ENCODE measurements at regions not wholly inside any gene's neighbourhood (a gene's known extent, or its start where the extent isn't known, plus 50 kb on each side); places are given as distances from the start of the nearest gene placed in this dataset.

DNA sequence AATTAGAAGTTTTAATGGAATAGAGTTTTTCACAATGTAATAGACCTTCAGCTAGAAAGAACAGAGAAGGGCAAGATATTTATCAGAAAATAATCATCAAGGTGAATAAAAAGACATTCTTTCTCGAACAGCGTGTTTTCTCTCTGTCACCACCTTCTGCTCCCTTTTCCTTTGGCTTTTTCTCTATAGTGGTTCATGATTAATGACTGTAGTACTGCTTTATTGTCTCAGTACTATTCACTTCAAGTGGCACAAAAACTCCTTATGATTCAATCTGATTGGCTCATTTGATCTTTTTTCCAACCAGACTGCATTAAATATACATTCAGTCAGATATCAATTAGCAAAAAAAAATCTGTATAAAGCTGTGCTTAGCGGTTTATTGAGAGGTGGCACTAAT is 516.0 kb downstream of the OTOL1 start:
- no peaks in the 10 kb centered on the region for H3K36me3 ChIP-seq

DNA sequence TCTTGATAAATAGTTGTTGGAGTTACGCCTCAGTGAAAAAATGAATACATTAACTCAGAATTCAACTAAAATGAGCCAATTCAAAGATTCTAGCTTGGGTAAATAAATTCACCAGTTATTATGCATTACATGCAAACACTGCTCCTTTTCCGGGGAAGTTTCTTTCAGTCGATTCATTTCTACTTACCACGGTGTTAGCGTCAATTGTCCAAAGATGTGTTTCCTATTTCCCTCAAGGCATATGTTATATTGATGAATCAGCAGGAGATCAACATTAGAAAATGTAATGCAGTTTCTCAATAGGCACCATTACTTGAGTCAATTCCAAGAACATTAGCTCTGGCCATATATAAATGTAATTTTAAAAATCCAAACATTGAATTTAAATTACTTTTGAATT is 517.7 kb downstream of the OTOL1 start:
- H3K9me3 ChIP-seq: no peaks in the 10 kb centered on the region
- no peak for DNase-seq

More for the DNA sequence above, 516.0 kb downstream of the OTOL1 start:
- TF ChIP-seq, protein P1, sequence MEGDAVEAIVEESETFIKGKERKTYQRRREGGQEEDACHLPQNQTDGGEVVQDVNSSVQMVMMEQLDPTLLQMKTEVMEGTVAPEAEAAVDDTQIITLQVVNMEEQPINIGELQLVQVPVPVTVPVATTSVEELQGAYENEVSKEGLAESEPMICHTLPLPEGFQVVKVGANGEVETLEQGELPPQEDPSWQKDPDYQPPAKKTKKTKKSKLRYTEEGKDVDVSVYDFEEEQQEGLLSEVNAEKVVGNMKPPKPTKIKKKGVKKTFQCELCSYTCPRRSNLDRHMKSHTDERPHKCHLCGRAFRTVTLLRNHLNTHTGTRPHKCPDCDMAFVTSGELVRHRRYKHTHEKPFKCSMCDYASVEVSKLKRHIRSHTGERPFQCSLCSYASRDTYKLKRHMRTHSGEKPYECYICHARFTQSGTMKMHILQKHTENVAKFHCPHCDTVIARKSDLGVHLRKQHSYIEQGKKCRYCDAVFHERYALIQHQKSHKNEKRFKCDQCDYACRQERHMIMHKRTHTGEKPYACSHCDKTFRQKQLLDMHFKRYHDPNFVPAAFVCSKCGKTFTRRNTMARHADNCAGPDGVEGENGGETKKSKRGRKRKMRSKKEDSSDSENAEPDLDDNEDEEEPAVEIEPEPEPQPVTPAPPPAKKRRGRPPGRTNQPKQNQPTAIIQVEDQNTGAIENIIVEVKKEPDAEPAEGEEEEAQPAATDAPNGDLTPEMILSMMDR (IDR thresholded peaks at IDR 0.05): no peak
- intact Hi-C loops (cut with DNase I; ENCODE audit: low total_unique reads): no loop called here
- no peak overlapping the region for H3K4me3 ChIP-seq
- H3K9me3 ChIP-seq: no peaks in the 10 kb centered on the region
- no peak for DNase-seq
- no peak overlapping the region for H3K27ac ChIP-seq
- no peaks in the 10 kb centered on the region for H3K27me3 ChIP-seq
- no peaks in the 10 kb centered on the region for H3K4me1 ChIP-seq

DNA sequence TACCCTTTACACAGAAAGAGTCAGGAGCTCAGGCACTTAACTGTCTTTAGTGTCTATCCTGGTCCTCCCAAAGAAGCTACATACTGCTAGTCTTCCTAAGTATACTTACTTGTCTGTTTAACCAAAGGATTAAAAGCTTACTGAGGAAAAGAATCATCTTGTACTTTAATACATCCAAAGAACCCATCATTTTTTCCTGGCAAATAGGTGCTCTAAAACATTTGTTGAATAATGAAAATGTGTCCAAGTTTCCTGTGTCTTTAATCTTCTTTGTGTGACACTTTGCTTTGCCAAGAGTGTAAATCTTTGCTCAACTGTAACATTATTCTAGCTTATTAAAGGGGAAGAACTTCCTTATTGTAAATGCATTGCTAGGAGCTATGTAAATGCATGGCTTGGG is 519.2 kb downstream of the OTOL1 start:
- intact Hi-C loops (cut with DNase I; ENCODE audit: low total_unique reads): no loop called here
- H3K4me3 ChIP-seq: no peak overlapping the region
- H3K4me1 ChIP-seq: no peaks in the 10 kb centered on the region
- H3K27me3 ChIP-seq: no peaks in the 10 kb centered on the region
- no peak overlapping the region for H3K27ac ChIP-seq
- DNase-seq: no peak
- H3K36me3 ChIP-seq: no peaks in the 10 kb centered on the region
- TF ChIP-seq, protein P1 (IDR thresholded peaks at IDR 0.05): no peak
- H3K9me3 ChIP-seq: no peaks in the 10 kb centered on the region

More for the DNA sequence above, 517.7 kb downstream of the OTOL1 start:
- Histone ChIP-seq H3K27ac (no peak overlapping the region), H3K4me3 (no peak overlapping the region), H3K27me3 (no peaks in the 10 kb centered on the region), H3K4me1 (no peaks in the 10 kb centered on the region), H3K36me3 (no peaks in the 10 kb centered on the region)
- TF ChIP-seq, protein P1 (IDR thresholded peaks at IDR 0.05): no peak
- intact Hi-C loops (cut with DNase I; ENCODE audit: low total_unique reads): no loop called here

DNA sequence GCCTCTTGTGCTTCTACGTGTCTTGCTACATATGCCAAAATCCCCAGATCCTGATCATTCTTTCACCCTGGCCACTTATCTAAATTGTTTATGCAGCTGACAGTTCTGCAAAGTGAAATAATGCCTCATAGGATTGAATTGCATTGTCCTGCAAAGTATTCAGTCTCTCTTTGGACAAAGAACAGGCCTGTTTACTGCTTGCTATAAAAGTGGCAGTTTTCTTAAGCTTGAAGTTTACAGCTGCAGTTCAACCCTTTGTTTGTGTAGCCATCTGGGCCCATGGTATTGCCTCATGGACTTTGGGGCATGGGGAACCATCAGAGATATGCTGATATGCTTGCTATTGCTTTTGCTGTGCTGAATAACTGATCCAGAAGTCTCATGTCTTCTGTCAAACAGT is 523.2 kb downstream of the OTOL1 start:
- intact Hi-C loops (cut with DNase I; ENCODE audit: low total_unique reads): no loop called here
- DNase-seq: no peak
- H3K36me3 ChIP-seq: no peaks in the 10 kb centered on the region
- no peak overlapping the region for H3K27ac ChIP-seq
- no peaks in the 10 kb centered on the region for H3K27me3 ChIP-seq
- H3K4me3 ChIP-seq: no peak overlapping the region
- no peaks in the 10 kb centered on the region for H3K9me3 ChIP-seq
- no peaks in the 10 kb centered on the region for H3K4me1 ChIP-seq
- TF ChIP-seq, protein P1 (IDR thresholded peaks at IDR 0.05): no peak

DNA sequence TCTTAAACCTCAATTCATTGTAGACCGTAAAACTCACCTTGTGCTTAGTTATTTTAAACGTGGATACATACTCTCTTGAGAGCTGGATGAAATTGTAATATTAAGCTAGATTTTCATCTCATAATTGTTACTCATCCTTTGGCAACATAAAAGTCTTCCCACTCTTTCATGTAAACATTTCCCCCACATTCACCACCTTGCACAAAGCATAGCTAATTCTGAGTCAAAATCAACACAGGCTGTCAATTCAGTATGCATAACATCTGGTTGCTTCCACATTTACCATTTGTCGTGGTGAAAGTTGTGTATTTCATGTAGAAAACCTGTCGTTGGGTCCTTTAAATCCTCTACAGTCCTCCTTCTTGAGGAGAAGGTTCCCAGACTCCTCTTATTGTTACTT is 524.6 kb downstream of the OTOL1 start:
- Histone ChIP-seq H3K36me3 (no peaks in the 10 kb centered on the region), H3K27me3 (no peaks in the 10 kb centered on the region), H3K27ac (no peak overlapping the region), H3K4me1 (no peaks in the 10 kb centered on the region), H3K9me3 (no peaks in the 10 kb centered on the region), H3K4me3 (no peak overlapping the region)
- intact Hi-C loops (cut with DNase I; ENCODE audit: low total_unique reads): no loop called here
- no peak for DNase-seq
- TF ChIP-seq, protein P1 (IDR thresholded peaks at IDR 0.05): no peak

DNA sequence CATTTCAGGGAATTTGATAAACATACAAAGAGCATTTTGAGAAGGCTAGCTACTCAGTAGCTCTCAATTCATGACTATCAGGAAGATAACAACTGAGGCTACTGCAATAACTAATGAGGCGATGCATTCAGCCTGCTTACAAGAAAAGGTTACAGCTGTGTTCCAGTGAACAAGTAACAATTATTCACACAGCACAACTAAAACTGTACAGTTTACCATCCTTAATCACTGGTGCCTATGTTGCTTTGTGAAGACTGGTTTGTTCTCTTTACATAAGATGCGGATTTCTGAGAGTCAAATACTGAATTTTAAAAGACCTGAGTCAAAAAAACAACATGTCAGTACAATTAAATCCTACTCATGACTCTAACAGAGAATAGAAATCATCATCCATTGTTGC is 526.3 kb downstream of the OTOL1 start:
- Histone ChIP-seq H3K9me3 (no peaks in the 10 kb centered on the region), H3K27ac (no peak overlapping the region), H3K27me3 (no peaks in the 10 kb centered on the region), H3K4me3 (no peak overlapping the region), H3K4me1 (no peaks in the 10 kb centered on the region), H3K36me3 (no peaks in the 10 kb centered on the region)
- TF ChIP-seq, protein P1 (IDR thresholded peaks at IDR 0.05): no peak
- no peak for DNase-seq
- intact Hi-C loops (cut with DNase I; ENCODE audit: low total_unique reads): no loop called here

Data from tibial artery (tissue), 4 donors.